ENCODE measurements at regions not wholly inside any gene's neighbourhood (a gene's known extent, or its start where the extent isn't known, plus 50 kb on each side); places are given as distances from the start of the nearest gene placed in this dataset.

DNA sequence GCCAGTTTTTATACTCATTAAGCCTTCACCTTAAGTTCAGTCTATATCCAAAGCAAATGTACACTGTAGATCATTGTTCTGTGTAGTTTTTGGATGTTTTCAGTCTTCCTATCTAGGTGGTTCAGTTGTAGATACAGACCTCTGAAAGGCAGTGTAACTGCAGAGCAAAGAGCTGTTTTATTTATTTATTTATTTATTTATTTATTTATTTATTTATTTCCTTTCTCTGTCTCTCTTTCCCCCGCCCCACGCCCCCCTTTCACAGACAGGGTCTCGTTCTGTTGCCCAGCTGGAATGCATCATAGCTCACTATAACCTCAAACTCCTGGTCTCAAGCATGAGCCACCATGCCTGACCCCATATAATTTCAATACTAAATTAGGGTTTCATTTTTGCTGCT is 281.8 kb upstream of the KLHL1 start:
- Histone ChIP-seq H3K4me1 (ENCODE audit: insufficient read depth, low read length) (peaks cover 8% of the 10 kb centered on the region; the same call in 1 of the 2 replicates), H3K4me3 (replicated peaks in 1 of 3; ENCODE audit: insufficient read depth in 1 of 3, low read depth in 2 of 3, low read length in 3 of 3) (no peak overlapping the region), H3K9ac (ENCODE audit: insufficient read depth, low read depth, low read length) (no peak overlapping the region), H3K9me3 (ENCODE audit: low read length) (no peaks in the 10 kb centered on the region), H3K4me2 (ENCODE audit: low read depth, low read length) (no peak overlapping the region), H3K27ac (ENCODE audit: extremely low read length, insufficient read depth, low read length) (no peak overlapping the region), H2AFZ (ENCODE audit: low read length) (no peak overlapping the region), H4K20me1 (ENCODE audit: insufficient read depth, low read length) (no peaks in the 10 kb centered on the region), H3K27me3 (ENCODE audit: control insufficient read depth in 1 of 2, insufficient read depth in 2 of 2, low read length in 2 of 2) (no peaks in the 10 kb centered on the region), H3K79me2 (ENCODE audit: insufficient read depth, low read length) (no peaks in the 10 kb centered on the region), H3K36me3 (replicated peaks in 1 of 2; ENCODE audit: control insufficient read depth in 1 of 2, insufficient read depth in 2 of 2, low read length in 2 of 2) (no peaks in the 10 kb centered on the region)
- 2% methylated on average over 3 of the region's 3 CpGs for WGBS (ENCODE audit: low lambda C conversion rate)
- FAIRE-seq (no peak), ATAC-seq (no peak), DNase-seq (ENCODE audit: low spot score) (no peak)
- ChIA-PET CTCF (ENCODE audit: low intra/inter-chr PET ratio, low total read pairs) (no interaction called here), POLR2A (no interaction called here)
- intact Hi-C loops (cut with micrococcal nuclease; ENCODE audit: unreplicated experiment) (no loop called here), in situ Hi-C loops (cut with HindIII; ENCODE audit: extremely low pct_ligation_motif_present, low pct_unique_long_range_greater_than_20kb) (no loop called here)
- TF ChIP-seq ZNF83 (CRISPR knock-in tag; IDR thresholded peaks at IDR 0.05; ENCODE audit: borderline replicate concordance) (no peak), PAX8 (CRISPR knock-in tag; IDR thresholded peaks at IDR 0.05; ENCODE audit: borderline replicate concordance) (no peak), MYNN (CRISPR knock-in tag; IDR thresholded peaks at IDR 0.05; ENCODE audit: low read depth) (no peak), RARG (CRISPR knock-in tag; IDR thresholded peaks at IDR 0.05; ENCODE audit: low read depth) (no peak), REL (CRISPR knock-in tag; conservative IDR thresholded peaks at IDR 0.05) (no peak), KLF9 (CRISPR knock-in tag; IDR thresholded peaks at IDR 0.05; ENCODE audit: low read depth) (no peak), FOXC1 (CRISPR knock-in tag; IDR thresholded peaks at IDR 0.05; ENCODE audit: borderline replicate concordance) (no peak), ZNF225 (CRISPR knock-in tag; IDR thresholded peaks at IDR 0.05) (no peak), MBNL3 (CRISPR knock-in tag; conservative IDR thresholded peaks at IDR 0.05) (no peak), DR1 (CRISPR knock-in tag; IDR thresholded peaks at IDR 0.05) (no peak)
- TF ChIP-seq, protein P1, sequence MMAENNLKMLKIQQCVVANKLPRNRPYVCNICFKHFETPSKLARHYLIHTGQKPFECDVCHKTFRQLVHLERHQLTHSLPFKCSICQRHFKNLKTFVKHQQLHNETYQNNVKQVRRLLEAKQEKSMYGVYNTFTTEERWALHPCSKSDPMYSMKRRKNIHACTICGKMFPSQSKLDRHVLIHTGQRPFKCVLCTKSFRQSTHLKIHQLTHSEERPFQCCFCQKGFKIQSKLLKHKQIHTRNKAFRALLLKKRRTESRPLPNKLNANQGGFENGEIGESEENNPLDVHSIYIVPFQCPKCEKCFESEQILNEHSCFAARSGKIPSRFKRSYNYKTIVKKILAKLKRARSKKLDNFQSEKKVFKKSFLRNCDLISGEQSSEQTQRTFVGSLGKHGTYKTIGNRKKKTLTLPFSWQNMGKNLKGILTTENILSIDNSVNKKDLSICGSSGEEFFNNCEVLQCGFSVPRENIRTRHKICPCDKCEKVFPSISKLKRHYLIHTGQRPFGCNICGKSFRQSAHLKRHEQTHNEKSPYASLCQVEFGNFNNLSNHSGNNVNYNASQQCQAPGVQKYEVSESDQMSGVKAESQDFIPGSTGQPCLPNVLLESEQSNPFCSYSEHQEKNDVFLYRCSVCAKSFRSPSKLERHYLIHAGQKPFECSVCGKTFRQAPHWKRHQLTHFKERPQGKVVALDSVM (CRISPR knock-in tag; IDR thresholded peaks at IDR 0.05) = no peak
- no TSS peak for BruUV-seq (replicated peaks)
